NCI-H1417 (cell line): ENCODE measurements at regions not wholly inside any gene's neighbourhood (a gene's known extent, or its start where the extent isn't known, plus 50 kb on each side); places are given as distances from the start of the nearest gene placed in this dataset.
A peak's percentile ranks its signal among the peaks of the same experiment; 100 is the strongest.
"Not testable (repeated sequence)": the region's sequence is repeated elsewhere in the genome, so short reads cannot be mapped to it uniquely, and the experiment has no call there.

Experiments used
- DNase-seq, 3 experiments: peaks; one replicate each; lab custom pipeline; 2025; lab: John Stamatoyannopoulos, UW

- DNase-seq, result no peak
These were observed 532.8 kb downstream of the RFPL4B start for GRCh38 chr6:112879920-112880413.

DNA sequence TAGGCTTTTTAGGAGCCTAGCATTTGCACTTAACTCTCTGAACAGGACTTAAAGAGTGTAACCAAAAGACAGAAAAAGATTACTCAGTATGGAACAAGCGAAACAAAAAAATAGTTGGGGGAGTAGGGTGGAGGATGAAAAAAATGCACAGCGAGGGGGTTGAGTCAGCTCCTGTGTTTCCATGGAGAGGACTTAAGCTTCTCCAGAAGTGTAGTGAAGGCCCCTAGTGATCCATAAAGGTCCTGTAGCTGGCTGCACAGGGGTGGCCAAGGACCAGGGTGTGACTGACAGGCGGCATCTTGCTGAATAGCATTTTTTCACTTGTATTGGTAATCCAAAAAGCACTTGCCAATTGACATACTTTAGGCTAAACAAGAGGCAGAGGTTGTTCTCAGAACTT lies 533.9 kb downstream of the RFPL4B start:
- DNase-seq, result no peak

GRCh38 chr6:112881828-112882780 lies 535.0 kb downstream of the RFPL4B start:
- DNase-seq, result no peak

GRCh38 chr6:112883095-112883494 lies 536.0 kb downstream of the RFPL4B start:
- DNase-seq, result no peak

GRCh38 chr6:112886415-112886814 lies 539.3 kb downstream of the RFPL4B start:
- DNase-seq, result peak in 2 of 3 experiments; percentile 9 to 69

- DNase-seq, result not testable (repeated sequence)
These were observed 540.3 kb downstream of the RFPL4B start for GRCh38 chr6:112887424-112887823.

DNA sequence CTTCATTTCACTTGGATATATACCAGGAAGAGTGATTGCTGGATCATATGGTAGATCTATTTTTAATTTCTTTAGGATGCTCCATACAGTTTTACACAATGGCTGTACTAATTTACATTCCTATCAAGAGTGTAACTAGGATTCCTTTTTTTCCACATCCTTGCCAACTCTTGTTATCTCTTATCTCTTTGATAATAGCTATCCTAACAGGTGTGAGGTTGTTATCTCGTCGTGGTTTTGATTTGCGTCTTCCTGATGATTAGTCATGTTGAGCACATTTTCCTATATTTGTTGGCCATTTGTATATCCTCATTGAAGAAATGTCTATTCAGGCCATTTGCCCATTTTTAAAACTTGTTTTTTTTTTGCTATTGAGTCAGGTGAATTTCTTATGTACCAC lies 552.4 kb downstream of the RFPL4B start:
- no peak for DNase-seq

DNA sequence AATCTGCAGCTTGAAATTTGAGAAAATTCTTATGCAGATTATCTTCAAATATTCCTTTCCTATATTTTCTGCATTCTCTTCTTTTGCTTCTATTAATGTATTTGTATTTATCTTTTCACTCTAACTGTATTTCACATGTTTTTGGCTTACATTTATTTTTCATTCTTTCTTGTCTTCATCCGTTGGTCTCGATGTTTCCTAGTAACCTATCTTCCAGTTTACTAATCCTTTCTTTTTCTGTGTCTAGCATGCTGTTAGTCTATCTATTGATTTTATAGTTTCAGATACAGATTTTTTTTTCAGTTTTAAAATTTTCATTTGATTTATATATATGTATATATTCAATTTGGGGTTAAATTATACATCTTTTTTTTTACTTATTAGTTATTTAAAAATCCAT lies 556.2 kb downstream of the RFPL4B start:
- no peak for DNase-seq

- peak in 1 of 3 experiments; percentile 5 for DNase-seq
These were observed 559.6 kb downstream of the RFPL4B start for GRCh38 chr6:112906726-112907125.

- no peak for DNase-seq
These were observed 562.7 kb downstream of the RFPL4B start for GRCh38 chr6:112909781-112910180.

DNA sequence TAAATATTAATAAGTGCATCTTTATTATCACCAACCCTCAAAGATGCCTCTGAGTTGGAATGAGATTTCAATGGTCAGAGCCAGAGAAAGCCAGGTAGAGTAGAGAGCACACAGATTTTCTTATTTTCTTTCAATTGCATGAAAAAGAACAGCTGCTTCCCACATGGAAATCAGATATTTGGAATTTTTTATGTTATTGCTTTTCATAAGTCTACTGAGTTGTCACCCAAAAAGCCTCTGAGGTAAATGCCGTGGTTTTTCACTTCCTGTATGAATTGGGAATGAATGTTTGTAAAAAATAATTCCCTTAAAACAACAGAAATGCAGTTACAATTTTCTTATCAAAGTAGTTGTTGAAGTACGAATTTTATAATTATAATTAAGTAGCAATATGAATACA lies 563.1 kb downstream of the RFPL4B start:
- DNase-seq, result no peak

- no peak for DNase-seq
These were observed 564.8 kb downstream of the RFPL4B start for GRCh38 chr6:112911959-112912358.

DNA sequence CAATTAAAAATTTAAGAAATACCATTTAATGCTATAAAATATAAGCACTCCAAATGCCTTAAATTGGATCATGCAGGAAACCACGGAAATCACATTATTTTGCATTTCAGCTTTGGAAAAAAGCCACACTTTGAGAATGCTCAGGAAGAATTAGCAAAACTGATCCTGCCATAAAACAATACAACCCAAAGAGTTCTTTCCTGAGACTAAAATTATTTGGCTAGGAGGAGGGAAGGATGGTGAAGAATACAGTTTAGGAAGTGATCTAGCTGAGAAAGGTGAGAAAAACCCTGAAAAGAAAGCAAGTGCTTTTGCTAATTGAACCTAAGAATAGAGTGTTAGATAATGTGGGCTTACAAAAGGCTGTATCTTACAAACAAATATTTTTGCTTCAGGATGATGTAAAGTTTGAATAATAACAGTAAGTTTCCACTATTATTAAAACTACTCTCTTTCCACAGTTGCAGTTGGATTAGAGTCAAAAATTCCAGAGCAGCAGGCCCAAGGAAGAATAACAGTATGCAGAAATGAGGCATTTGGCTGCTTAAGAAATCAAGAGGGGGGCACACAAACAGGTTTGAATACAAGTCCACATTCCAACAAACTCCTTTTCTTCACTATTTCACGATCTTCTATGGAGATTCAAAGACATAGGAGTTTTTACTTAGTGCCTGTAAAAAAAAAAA lies 565.4 kb downstream of the RFPL4B start:
- no peak for DNase-seq

GRCh38 chr6:112919744-112920143 lies 572.6 kb downstream of the RFPL4B start:
- DNase-seq, result not testable (repeated sequence)

GRCh38 chr6:112920994-112921393 lies 573.9 kb downstream of the RFPL4B start:
- no peak for DNase-seq

- DNase-seq, result no peak
These were observed 576.9 kb downstream of the RFPL4B start for GRCh38 chr6:112923940-112924587.

DNA sequence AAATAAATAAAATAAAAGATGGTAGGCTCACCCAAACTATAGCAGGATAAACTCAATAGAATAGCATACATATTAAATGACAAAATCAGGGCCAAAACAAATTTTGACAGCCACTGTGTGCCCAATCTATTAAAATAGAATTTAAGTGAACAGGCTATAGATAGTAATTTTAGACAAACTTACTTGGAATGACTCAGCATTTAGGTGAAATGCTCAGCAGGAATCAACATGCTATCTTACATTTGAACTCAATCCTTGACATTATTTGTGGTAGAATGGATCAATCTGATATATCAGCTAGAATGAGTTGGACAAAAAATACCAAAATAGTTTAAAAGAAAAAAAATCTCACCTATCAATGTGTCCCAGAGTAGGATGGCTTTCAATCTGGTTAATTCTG lies 578.6 kb downstream of the RFPL4B start:
- no peak for DNase-seq

DNA sequence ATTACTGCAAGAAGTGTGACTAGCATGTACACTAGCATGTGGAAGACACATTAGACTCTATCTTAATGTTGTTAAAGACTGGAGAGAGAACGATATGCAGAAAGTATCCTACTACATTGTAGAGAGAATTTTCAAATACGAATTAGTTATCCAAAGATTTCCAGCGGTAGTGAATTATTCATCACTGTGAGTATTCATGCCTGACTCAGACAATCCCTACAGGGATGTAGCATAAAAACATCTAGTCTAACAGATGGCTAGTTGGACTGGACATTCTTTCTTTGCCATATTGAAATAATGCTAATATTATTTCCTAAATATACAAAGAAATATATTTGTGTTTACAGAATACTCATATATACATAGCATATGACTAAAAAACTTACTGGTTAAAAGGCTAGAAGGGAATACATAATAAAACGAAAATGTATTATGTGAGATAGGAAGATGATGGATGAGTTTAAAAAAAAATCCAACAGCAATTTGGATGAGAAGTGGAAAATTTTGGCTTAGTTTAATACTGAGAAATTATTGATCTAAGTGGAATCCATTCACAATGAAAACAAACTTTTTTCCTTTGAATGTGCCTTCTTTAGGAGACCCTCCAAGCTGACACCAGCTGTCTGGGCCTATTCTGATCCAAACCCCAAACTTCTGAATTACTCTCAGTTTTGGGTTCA lies 580.7 kb downstream of the RFPL4B start:
- no peak for DNase-seq

DNA sequence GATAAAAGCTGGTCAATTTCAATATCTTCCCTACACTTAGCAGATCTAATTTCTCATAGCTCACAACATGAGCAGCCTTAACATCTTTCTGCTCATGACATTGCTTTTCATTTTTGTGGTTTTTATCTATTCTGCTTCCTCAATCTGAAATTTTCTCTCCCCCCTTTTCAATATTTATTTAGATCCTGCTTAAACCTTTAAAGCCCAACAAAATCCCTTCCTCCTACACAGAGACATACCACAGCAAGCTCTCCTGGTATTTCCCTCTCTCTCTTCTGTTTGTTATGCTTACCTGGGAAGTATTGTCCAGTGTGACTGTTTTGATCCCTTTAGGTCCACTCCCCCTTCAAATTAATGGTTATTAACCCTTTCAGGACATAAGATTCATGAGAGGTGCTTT lies 582.5 kb downstream of the RFPL4B start:
- peak in 1 of 3 experiments; percentile 19 for DNase-seq

- DNase-seq, result no peak
These were observed 584.7 kb downstream of the RFPL4B start for GRCh38 chr6:112931832-112932231.

- DNase-seq, result no peak
These were observed 586.8 kb downstream of the RFPL4B start for GRCh38 chr6:112933947-112934346.
